DMS 273 (cell line): ENCODE measurements at regions not wholly inside any gene's neighbourhood (a gene's known extent, or its start where the extent isn't known, plus 50 kb on each side); places are given as distances from the start of the nearest gene placed in this dataset.
A peak's percentile ranks its signal among the peaks of the same experiment; 100 is the strongest.
"Not testable (repeated sequence)": the region's sequence is repeated elsewhere in the genome, so short reads cannot be mapped to it uniquely, and the experiment has no call there.

Experiments
- DNase-seq: peaks from one replicate; lab custom pipeline; 2025; ENCODE audit not compliant: unreplicated experiment; lab: John Stamatoyannopoulos, UW

GRCh38 chr7:98771519-98771918 lies 98.3 kb downstream of the TMEM130 start:
- peak; percentile 96 for DNase-seq

GRCh38 chr7:98771941-98772603 lies 97.7 kb downstream of the TMEM130 start:
- no peak for DNase-seq

- DNase-seq: peak; percentile 66
Observed at GRCh38 chr7:98774884-98775283, 94.9 kb downstream of the TMEM130 start.

DNA sequence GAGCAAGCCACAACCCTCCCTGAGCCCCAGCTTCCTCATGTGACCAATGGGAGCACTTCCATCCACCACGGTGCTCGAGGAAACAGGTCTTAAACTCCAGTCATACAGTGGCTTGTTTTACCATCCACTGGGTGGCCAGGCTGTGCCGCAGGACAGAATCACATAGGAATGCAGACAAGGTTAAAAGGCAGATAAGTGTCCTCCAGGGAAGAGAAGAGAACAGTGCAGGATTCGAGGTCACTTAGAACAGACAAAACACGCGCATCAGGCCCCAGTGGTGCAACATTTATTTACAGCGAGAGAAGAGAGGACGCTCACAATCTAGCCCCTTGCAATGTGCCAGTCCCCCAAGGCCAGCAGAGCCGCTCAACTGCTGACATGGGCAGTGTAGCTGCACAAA lies 92.8 kb downstream of the TMEM130 start:
- DNase-seq: no peak

DNA sequence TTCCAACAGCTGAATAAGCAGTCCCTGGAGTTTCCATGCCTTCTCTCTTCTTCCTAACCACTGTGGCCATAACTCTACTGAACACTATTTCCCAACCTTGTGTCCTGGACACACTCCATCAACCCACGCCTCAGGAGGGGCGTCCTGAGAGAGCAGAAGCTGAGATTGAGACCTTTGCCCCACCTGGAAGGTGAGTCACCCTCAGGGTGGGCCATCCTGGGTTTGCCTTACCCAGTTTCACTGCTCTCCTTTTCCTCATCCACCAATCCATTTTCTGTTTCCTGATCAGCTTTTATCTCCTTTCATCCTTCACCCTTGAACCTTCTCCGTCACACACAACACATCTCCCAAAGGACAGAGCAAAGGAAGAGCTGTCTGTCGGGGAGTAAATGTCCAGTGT lies 91.4 kb downstream of the TMEM130 start:
- no peak for DNase-seq

GRCh38 chr7:98779800-98780587 lies 89.8 kb downstream of the TMEM130 start:
- DNase-seq: no peak

DNA sequence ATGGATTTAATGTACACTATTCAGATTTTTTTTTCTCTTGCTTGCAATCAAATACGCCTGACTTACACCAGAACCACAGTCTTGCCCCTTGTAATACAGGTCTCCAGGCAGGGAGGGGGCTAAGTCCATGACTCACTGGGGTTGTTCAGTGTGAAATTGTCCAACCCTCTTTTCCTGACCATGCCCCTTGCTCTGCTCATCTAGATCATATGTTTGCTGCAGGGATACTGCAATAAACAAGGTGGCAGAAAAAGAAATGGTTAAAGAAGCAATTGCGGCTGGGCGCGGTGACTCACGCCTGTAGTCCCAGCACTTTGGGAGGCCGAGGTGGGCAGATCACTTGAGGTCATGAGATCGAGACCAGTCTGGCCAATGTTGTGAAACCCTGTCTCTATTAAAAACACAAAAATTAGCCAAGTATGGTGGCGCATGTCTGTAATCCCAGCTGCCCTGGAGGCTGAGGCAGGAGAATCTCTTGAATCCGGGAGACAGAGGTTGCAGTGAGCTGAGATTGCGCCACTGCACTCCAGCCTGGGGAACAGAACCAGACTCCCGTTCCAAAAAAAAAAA lies 85.5 kb downstream of the TMEM130 start:
- DNase-seq: no peak

DNA sequence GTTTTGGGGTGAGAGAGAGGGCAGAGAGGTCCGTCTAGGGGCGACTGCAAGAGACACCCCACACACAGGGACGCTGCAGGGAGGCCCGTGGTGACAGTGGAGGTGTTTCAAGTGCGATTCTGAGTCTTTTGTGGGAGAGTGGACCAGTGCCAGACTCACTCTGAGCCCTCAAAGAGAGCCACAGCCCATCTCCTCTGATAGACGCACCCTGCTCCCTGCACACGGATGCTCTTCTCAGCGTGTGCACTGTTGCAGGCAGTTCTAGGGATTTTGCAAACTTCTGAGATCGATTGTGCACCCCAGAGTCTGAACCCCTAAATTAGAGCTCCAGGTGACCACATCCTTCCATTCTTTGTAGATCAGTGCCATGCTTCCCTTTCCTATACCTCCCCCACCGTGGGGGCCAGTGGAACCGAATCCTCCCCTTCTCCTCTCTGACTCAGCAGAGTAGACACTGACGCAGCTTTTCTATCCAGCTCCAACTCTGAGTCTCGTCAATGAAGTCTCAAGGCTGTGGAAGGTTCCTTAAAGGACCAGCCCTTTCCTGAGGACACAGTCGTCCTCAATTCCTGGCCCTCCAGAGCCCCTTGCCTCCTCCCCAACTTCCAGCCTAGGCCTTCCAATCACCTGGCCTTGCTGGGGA lies 83.8 kb downstream of the TMEM130 start:
- no peak for DNase-seq

DNA sequence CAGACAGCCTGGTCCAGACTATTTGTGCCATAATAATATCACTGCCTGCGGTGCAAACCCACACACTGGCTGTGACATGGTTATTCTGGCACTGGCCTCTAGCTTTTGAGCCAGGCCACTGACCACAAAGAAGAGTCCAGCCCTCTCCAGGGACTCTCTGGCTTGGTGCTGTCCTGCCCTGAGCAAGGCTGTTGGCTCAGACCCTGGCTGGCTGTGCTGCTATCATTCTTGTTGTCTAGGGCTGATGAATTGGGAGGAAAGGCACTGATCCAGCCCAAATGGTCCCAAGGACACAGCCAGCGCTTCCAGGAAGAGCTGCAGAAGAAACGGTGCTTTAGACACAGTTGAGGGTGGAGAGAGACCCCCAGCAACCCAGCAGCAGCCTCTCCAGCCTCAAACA lies 80.8 kb downstream of the TMEM130 start:
- DNase-seq: no peak

GRCh38 chr7:98794453-98794852 lies 75.4 kb downstream of the TMEM130 start:
- not testable (repeated sequence) for DNase-seq

- no peak for DNase-seq
Observed at GRCh38 chr7:98795741-98796493, 73.9 kb downstream of the TMEM130 start.
